ENCODE measurements at regions not wholly inside any gene's neighbourhood (a gene's known extent, or its start where the extent isn't known, plus 50 kb on each side); places are given as distances from the start of the nearest gene placed in this dataset.

DNA sequence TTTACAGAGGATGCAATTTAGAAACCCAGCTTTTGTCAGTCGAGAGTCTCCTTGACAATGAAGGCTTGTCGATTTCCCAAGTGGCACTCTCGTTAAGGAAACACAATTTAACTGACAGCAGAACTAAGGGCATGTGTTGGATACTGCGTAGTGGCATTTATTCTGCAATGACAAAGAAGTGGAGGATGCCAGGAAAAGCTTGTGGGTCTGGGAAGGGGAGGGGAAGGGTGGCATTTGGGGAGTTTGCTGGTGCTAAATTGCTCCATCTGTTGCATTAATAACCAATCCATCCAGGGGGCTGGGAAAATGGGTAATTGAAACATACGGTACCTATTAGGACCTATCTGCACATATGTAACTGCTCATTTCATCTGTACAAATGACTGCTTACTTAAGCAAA, 190.6 kb downstream of the NSG2 start:
- DNase-seq: no peak

DNA sequence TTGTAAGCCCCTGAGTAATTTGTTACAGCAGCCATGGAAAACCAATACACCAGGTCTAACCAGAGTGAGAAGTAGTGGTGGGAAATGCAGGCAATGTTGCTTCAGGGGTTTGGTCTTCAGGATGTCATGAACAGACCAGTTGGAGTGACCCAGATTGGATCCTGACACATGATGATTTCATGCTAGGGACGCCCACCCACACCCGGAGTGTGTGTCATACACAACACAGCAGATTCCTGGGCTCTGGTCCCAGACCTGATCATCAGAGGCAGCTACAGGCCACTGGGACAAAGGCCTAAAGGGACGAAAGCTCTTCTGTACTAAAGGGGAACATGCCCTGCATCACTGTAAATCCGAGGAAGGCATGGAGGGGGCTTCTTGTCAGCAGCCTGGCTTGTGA, 194.2 kb downstream of the NSG2 start:
- DNase-seq: no peak

DNA sequence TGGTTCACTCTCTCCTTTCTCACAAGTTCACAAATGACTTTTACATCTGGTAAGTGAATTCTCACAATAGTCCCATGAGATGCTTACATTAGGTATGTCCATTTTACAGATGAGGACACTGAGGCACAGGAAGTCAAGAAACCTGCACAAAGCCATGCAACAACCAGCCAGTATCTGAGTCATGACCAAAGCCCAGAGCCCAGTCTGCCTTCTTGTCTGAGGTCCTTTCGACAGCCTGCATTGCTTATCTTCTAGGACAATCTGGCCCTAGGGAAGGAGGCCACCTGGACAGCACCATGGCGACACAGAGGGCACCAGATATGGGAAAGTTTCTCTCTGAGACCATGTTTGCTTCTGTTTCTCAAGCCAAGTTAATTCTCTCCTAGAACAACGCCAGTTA, 197.1 kb downstream of the NSG2 start:
- DNase-seq: no peak

DNA sequence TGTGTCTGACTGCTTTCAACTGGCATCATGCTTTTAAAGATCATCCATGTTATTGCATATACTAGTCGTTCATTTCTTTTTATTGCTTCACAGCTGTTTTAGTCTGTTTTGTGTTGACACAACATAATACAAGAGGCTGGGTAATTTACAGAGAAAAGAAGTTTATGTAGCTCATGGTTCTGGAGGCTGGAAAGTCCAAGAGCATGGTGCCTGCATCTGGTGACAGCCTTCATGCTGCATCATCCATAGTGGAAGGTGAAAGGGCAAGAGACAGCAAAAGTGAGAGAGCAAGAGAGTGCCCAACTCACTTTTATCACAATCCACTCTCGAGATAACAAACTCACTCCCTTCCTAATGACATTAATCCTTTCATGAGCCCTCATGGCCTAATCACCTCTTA, 198.4 kb downstream of the NSG2 start:
- DNase-seq: no peak

DNA sequence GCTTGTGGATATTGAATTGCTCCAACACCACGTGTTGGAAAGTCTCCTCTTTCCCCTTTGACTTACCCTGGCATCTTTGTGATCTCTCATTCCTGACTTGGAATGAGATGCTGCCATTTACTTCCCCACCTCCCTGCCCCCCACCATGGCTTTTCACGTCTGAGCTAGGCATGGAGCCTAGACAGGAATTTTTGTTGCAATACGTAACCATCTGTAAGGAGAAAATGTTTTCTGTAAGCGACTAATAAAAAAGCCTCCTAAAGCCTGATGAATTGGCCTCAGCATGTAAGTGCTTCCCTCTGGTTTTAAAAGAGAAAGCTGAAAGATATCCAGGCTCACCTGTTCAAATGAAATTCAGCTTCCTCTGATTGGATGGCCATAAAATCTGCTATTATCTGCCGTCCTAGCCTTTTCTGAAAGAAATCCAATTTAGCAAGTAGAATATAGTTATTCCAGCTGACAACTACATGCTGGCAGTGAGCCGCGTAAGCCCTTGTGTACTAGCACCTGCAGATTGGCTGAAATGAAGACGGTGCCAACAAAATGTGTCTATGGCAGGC, 200.1 kb downstream of the NSG2 start:
- no peak for DNase-seq

DNA sequence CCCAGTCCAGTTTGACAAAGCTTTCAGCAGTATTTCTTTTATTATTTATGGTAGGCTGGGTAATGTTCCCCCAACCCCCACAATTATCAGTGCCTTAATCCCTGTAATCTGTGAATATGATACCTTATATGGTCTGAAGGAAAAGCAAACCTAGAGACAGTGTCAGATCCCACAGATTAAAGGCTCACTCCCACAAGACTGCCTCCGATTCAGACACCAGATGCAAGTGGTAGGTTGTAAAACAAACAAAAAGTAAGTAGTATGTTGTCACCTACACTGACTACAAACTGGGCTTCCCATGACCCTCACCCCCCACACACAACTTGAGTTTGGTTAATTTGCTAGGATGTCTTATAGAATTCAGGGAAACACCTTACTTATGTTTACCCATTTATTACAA, 201.2 kb downstream of the NSG2 start:
- no peak for DNase-seq

DNA sequence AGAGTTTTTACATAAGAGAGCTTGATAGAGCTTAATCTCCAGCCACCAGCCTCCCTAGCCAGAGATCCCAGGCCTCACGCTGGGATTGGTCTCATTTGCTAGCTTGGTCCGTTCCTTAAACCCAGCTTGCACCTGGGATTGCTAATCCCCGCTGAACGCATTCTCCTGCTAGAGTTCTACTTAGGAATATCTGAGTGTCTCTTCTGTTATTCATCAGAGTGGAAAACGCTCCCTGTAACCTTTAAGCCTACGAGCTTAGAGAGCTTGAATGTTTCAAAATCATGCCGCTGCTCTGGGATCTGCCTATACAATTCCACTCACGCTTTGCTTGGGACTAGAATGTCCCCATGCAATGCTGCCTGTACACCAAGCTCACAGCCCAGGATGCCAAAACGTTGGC, 201.8 kb downstream of the NSG2 start:
- no peak for DNase-seq

DNA sequence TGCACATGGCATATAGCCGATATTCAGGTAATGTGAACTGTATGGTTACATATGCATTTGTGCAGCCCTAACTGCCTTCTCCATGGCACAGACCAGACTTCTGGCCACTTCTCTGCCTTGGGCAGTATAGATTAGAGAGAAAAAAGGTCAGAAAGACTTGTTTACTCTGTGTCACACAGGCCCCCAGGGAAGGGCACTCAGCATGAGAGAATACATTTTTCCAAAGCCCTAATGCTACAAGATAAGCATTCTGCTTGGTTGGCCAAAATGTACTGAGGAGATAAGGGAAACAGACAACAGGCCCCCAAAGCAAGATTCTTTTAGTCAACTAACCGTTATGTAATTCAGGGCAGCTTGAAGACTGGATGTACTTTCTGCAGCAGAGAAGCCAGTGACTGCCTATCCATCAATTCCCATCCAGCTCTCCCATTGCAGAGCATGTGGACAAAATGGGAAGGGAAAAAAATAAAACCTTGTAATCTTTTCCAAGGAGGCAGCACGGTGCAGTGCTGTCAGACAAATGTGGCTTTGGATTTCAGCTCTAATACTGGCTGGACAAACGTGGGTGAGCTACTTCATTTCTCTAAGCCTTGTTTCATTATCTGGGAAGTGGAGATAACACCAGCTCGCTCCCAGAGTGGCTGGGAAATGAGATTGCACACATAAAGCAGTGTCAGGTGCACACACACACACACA, 205.9 kb downstream of the NSG2 start:
- no peak for DNase-seq

DNA sequence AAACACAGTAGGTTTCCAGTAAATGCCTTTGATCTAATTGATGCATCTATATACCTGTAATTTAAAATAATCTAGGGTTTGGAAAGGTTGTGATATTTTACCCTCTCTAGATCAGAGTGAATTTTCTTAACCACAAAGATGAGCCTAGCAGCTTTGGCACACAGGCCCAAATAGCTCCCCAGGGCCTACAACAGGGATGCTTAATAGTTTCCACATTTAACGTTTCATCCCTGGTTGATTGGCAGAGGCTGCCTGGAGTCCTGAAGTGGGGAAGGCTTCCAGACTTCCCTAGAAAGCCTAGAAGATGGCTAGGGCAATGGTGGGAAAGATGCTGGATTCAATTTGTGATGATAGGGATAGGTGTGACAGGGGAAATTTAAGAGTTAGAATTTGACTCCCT, 206.6 kb downstream of the NSG2 start:
- DNase-seq: no peak

DNA sequence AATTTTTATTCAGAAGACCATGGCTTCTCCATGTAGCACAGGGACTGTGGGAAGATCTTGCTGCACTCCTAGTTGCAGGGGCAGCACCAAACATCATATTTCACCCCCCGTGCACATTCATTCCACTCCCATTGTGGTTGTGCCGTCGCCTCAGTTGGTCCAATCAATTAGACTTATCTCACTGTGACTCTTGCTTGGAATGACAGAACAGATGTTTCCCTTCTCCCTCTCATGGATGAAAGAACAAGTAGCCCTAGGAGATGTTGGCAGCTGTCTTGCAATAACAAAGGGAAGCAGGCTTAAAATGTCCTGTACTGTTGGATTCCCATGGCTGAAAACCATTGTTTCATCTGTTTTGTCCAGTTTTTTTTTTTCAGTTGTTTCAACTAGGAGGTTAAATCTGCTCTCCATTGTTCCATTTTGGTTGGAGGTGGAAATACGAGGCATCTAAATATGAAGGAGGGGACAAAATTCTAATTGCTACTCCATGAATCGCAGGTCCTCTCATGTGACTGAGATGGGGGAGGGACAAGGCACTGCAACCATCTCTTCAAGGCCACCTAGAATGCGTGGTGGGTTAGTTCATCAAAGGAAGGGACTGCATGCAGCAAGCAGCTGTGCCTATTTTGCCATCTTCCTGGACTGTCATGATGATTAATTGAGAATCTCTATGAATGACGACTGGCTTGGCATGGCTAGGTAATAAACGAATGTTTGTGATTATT, 214.4 kb downstream of the NSG2 start:
- DNase-seq: no peak

DNA sequence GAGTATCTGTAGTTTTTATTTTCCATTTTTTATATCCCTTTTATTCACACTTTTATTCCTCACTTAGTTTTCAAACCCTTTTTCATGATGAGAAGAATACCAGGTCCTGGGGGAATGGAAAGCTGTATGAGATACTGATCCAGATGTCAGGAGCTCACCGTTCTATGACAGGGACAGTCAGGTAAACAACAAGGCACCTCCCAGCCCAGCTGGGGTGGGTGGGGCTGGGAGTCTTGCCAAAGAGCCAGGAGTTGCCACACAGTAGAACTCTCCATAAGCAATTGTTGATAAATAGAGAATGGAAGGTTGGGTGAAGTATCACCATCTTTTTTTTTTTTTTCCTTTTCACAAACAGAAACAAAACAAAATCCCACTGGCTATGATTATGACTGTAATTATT, 225.8 kb downstream of the NSG2 start:
- DNase-seq: no peak

DNA sequence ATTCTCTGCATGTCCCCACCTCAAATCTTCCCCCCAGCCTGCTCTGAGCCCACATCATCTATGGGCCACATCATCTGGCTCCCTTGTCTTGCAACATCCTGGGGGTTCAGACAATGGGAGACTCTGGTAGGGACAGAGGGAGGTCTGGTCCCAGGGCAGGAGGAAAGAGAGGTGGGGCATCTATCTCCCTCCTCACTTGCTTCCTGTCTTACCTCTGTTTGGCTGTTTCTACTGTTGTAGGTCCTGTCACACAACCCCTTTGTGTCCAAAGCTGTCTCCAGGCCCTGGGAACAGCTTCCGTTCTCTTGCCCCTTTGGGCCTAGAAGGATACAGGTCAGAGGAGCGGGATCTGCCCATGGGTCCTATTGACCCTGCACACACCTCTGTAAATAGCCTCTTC, 227.2 kb downstream of the NSG2 start:
- DNase-seq: no peak

DNA sequence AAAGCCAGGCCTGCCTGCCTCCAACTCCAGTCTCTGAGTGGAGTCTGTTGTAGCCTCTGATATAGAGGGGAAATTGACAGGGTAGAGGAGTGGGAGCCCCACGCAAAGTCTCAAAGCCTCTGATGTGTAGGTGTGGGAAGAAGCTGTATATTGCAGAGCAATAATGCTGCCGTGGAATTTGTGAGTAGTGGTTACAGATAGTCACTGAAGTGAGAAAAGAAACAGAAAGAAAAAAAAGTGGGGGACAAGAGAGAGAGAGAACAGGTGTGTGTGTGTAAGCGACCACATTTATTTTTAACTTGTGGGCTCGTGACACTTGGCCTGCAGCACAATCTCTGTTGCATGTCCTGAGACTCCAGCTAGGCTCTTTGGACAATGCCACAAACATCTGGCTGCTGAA, 227.8 kb downstream of the NSG2 start:
- DNase-seq: no peak

DNA sequence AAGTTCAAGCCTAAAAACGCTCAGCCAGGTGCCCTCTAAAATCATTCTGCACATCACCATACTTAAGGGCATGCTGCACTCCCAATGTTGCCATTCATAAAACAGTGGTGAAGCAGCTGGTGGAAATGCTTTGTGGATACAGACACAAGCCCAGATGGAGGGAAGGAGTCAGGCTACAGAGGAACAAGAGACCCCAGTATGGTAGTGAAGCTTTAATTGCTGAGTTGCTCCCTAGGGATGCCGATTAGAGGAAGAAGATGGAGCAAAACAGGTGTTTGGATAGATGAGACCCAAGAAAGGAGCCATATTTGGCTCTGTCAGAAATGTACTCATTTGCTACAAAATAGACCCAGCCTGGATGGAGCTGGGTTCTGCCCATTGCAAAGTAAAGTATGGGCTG, 230.5 kb downstream of the NSG2 start:
- no peak for DNase-seq

DNA sequence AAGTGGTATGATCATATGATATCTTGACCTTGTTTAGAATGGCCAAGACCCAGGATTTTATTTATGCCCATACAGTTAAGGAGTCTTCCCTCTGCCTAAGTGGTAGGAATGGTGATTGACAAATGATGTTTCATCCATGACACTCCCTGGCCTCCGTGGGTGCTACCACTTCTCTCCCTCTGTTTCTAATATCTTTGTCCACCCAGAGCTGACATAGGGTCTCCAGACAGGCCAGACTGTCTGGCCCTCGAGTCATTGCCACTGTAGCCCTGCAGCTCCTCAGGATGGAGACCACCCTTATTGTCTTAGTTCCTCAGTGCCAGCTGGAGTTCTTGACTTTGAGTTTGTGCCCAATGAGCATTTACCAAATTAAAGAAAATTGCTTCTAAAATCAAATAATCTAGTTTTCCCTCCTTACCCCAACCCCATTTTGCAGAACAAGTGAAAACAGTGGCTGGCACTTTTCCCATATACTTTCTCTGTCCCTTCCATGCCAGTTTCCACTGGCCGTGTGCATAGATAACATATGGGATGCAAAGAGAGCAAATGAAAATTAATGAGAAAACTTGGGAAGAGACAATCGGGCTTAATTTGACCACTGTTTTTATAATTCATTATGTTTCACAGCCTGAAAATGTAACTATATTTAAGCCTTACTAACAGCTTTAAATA, 235.7 kb downstream of the NSG2 start:
- DNase-seq: no peak

DNA sequence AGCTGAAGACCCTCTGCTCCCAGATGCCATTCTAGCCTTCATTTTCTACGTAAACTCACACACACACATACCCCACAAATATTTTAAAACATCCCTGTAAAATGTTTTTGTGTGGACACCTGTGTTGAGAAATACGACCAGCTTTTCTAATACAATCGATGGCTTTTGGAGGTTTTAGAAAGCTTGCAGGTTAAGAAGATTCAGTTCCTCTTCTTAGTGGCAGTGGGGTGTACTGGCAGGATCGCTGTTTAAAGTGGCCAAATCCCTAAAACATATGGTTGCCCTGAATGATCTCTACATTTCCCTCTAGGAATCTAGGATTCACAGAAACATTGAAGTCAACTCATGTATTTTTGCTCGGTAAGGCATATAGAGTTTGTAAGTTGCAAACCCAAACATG, 236.3 kb downstream of the NSG2 start:
- DNase-seq: no peak

DNA sequence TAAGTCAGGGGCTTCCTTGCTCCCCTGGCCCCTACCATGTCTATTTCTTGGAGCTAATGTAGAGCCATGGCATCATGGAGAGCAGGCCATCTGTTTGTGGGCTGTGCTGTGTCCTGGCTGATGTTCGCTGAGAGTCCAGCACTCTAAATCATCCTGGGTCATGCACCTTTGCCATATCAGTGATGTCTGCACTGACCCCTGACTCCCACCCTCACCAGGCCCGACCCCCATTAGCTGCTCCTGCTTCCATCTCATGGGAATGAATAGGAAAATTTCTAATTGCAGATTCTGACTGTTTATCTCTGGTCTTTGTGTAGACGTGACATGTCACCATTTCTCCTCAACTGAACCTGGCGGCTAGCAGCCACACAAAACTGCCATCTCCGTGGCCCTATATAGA, 236.9 kb downstream of the NSG2 start:
- no peak for DNase-seq

DNA sequence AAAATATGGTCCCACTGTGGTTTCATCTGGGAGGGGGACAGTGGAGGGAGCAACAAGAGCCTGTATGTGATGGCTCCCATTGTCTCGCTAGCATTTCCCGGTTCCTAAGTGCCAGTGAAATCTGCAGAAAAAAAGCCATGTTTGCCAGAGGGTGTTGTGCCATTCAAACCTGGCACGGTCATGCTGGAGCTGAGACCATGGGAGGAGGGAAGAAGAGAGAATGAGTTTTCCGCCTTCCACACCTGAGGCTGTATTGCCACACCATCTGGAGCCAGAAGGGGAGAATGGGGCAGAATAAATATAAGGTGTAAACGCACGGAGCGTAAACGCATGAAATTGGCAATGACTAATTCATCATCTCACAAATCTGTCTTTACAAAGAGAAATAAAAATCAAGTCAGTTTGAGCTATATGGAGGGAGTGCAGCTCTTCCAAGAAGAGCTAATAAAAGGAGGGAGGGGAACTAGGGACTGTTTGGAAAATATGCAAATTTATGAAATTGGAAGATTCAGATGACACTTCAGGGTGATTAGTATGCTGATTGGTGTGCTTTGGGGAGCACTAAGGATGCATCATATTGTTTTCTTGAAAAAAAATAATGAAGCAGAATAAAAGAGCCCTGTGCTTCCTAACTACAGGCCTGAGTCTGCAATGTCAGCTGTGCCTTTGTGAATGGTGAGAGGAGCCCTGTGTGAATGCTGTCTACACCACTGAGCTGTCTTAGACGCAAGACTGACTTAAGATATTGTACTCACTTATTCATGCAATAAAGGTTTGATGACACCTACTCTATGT, 237.9 kb downstream of the NSG2 start:
- DNase-seq: no peak

DNA sequence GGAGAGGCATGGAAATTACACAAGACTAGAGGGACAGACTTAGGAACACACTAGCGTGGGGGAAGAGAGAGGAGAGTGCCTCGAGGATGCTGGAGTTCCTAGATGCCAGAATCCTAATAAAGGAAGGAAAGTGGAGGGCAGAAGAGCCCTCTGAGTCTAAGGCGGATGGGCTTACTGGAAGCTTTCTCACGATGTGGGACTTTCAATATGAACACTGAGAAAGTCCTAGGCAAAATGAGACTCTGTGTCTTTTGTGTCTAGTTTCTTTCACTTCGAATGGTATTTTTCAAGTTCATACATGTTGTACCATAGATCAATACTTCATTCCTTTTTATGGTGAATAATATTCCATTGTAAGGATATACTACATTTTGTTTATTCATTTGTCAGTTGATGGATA, 239.4 kb downstream of the NSG2 start:
- DNase-seq: no peak

DNA sequence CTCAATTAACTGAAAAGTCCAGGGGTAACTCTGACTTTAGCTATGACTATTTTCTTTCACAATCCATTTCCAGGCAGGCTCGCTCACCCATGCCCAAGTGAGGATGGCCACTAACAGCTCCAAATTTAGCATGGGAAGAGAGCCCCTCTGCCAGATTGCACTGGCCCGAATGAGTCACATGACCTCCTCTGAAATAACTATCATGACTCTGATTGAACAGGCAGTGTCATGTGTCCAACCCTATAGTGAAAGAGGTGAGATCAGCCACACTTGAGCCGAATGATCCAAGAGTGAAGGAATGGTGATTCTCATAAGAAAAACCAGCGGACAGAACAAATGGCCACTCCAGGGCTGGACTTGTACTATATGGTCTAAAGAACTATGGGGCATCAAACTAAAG, 242.3 kb downstream of the NSG2 start:
- no peak for DNase-seq

DNA sequence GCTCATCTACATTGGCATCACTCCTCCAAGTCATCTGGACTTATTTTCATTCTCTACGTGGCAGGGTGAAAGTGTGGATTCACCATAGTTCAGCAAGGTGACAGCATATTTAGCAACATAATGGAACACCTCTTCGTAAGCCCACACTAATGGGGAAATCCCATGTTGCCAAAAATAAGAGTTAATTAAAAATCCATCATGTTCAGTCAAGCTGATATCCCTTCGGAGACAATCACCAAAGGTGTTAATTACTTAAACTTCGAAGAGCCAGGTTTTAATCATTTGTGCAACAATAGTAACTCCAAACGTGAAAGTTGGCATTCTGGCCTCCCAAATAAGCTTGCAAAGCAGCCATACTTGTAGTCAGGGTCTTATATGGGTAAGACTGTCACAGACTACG, 242.9 kb downstream of the NSG2 start:
- no peak for DNase-seq

DNA sequence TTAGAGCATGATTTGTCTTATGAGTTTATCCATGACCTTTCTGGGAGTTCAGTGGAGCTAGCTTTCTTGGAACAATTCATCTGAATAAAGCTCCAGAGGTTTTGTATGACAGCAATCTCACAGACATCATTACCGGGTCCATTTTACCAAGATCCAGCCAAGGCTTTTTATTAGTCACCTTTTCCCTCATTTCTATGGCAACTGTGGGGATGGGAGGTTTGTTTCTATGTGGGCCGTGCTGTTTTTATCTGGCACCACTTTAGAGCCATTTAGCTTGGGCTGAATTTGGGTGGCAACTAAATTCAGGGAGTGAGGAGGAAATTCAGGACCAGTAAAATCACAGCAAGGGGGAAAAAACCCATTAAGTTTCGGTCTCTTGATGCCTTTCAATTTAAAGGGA, 245.7 kb downstream of the NSG2 start:
- DNase-seq: no peak

DNA sequence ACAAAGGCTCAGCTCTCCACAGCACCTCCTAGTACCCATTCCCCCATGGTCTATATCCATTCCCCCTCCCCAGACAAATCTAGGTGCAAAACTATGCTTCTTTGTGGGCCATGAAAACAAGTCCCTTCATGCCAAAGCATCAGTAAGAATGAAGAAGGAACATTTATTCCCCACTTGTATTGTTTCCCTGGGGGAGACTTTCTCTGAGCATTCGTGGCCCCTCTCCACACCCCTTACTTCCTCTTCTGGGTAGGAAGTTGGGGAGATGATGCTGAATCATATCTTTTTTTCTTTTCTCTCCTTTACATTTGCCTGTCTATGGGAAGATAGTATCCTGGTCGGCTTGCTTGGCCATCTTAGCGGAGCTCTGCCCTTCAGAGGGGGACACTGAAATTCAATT, 246.8 kb downstream of the NSG2 start:
- no peak for DNase-seq
